Psoas muscle (tissue), 7 donors: ENCODE measurements at regions not wholly inside any gene's neighbourhood (a gene's known extent, or its start where the extent isn't known, plus 50 kb on each side); places are given as distances from the start of the nearest gene placed in this dataset.
A peak's percentile ranks its signal among the peaks of the same experiment; 100 is the strongest.

ENCODE experiments used
- ATAC-seq, 4 donors: fragments of 200-7000 bp; cut with Tn5 transposase; one replicate each; pipeline ENCODE4 v1.9.1; 2020; ENCODE audit warnings: moderate library complexity in 3 of 4, mild to moderate bottlenecking in 2 of 4
- DNase-seq, 2 donors: peaks; one replicate each; pipeline ENCODE4 v3.0.0-alpha.2; 2020
- H3K27ac ChIP-seq: fragments of 200-600 bp; one replicate; pipeline ENCODE4 v1.8.0; 2022
- H3K27me3 ChIP-seq, 3 donors: fragments of 200-600 bp in 1 of 3; one replicate each; pipeline versions ENCODE4 v1.6.1 to v1.8.0; 2013 to 2022; ENCODE audit warnings: low read length in 2 of 3, mild to moderate bottlenecking in 2 of 3, moderate library complexity in 1 of 3; ENCODE audit not compliant: insufficient read depth in 3 of 3
- H3K36me3 ChIP-seq, 2 donors: fragments of 200-600 bp in 1 of 2; one replicate each; pipeline versions ENCODE4 v1.6.1 to v1.8.0; 2013 to 2022; ENCODE audit warnings: low read depth in 1 of 2, mild to moderate bottlenecking in 1 of 2, moderate library complexity in 1 of 2; ENCODE audit not compliant: insufficient read depth in 1 of 2
- H3K4me1 ChIP-seq: fragments of 200-600 bp; one replicate; pipeline ENCODE4 v1.8.0; 2022
- H3K4me3 ChIP-seq: fragments of 200-600 bp; one replicate; pipeline ENCODE4 v1.8.0; 2022; ENCODE audit warnings: mild to moderate bottlenecking
- H3K9me3 ChIP-seq: fragments of 200-600 bp; one replicate; pipeline ENCODE4 v1.8.0; 2022
- WGBS, 3 donors: extraction: QIAGEN DNeasy Blood & Tissue Kit; methylation state at CpG; one replicate each; pipeline versions ENCODE4 v1.1.6 to v1.1.7; 2013; 5-methylcytosine and 5-hydroxymethylcytosine counted together
- intact Hi-C, 2 donors: fragments of 100-400 bp; cut with DNase I; formaldehyde crosslinking; loops; one replicate each; pipeline versions ENCODE4 v1.11.0 to v1.14.2; 2022
- TF ChIP-seq, protein P1 (sequence below): fragments of 200-600 bp; IDR thresholded peaks from one replicate; pipeline ENCODE4 v1.8.0; 2022; ENCODE audit warnings: antibody characterized with exemption
- donor health status: healthy with polysubstance abuse.
- donor health status: DM: no; HTN: no; CAD: no; lungs with moderate emphysema.
- donor health status: Bipolar disorder and iron deficiency.
- donor health status: healthy.
- donor health status: DM: yes; HTN: yes; CAD: no.
- donor health status: DM: no; HTN: no; CAD: no.
- donor health status: DM: yes; HTN: yes; CAD: no.

DNA sequence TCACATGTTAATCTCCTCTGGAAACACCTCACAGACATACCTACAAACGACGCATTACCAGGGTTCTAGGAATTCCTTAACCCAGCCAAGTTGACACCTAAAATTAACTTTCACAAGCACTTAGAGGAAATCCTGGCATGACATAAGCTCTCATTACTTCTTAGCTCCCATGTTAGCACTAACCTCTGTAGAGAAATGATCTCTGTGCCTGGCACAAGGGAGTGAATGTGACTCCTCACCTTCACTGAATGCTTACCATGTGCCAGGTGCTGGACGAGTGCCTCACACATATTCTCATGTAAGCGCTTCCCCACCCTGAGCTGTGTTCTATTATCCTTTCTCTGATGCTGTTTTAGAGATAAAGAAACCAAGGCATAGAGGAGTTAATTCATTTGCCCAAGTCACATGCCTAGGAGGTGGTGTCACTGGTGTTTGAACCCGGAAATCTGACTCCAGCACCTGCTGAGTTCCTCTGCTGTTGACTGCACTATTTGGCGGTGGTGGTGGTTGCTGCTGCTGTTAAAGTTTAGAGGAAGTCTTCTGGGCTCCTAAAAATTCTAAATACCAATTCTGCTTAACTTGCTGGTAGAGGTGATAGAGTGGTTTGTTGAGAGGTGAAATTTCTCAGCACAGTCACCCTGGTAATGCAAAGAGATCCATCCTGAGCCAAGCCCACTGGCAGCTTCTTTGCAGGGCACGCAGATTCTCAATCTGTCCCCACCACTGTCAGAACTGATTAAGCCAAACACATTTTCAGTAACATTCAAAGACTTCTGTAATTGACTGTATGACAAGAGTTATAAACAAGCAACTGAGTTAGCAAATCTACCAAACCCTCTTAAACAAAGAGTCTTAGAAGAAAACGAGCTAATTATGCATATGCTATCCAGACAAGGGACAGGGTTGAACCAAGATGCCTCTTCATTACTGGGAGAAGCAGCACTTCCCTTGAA lies 200.3 kb downstream of the CMPK2 start:
- WGBS, 3 donors, result 44 to 50% (median 45%) methylated on average over 8 of the region's 8 CpGs
- intact Hi-C loops, result no loop called here
- H3K9me3 ChIP-seq, result no peaks in the 10 kb centered on the region
- no peaks in the 10 kb centered on the region for H3K27me3 ChIP-seq
- TF ChIP-seq, protein P1, sequence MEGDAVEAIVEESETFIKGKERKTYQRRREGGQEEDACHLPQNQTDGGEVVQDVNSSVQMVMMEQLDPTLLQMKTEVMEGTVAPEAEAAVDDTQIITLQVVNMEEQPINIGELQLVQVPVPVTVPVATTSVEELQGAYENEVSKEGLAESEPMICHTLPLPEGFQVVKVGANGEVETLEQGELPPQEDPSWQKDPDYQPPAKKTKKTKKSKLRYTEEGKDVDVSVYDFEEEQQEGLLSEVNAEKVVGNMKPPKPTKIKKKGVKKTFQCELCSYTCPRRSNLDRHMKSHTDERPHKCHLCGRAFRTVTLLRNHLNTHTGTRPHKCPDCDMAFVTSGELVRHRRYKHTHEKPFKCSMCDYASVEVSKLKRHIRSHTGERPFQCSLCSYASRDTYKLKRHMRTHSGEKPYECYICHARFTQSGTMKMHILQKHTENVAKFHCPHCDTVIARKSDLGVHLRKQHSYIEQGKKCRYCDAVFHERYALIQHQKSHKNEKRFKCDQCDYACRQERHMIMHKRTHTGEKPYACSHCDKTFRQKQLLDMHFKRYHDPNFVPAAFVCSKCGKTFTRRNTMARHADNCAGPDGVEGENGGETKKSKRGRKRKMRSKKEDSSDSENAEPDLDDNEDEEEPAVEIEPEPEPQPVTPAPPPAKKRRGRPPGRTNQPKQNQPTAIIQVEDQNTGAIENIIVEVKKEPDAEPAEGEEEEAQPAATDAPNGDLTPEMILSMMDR, result no peak
- peak in 1 of 2 donors; percentile 34 for DNase-seq
- H3K4me3 ChIP-seq, result peak overlapping the region; percentile 24
- peak; percentile 76 to 92 (median 88) for ATAC-seq
- peak overlapping the region; percentile 82 for H3K27ac ChIP-seq
- H3K36me3 ChIP-seq, result no peaks in the 10 kb centered on the region
- peaks cover 6% of the 10 kb centered on the region for H3K4me1 ChIP-seq

DNA sequence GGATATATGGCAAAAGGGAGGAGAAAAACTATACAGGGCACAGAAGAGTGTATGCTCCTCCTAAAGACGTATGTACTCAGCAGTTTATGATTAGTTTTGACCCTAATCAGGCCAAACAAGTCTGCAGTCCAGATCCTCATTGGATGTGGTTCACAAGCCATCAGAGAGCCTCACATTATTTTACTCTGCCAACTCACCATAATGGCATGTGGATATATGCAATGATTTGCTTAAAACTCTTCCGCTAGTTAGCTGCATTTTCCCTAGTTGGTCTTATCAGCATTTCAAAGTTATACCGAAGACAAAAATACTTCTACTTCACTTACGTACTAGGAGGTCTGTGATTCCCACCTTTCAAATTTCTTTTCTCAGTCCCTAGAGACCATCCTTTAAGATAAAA lies 198.4 kb downstream of the CMPK2 start:
- TF ChIP-seq, protein P1, result no peak
- no peak for ATAC-seq
- no peak overlapping the region for H3K27ac ChIP-seq
- intact Hi-C loops, result no loop called here
- DNase-seq, result no peak
- H3K4me1 ChIP-seq, result peaks cover 6% of the 10 kb centered on the region
- H3K4me3 ChIP-seq, result no peak overlapping the region
- H3K9me3 ChIP-seq, result no peaks in the 10 kb centered on the region
- no peaks in the 10 kb centered on the region for H3K36me3 ChIP-seq
- H3K27me3 ChIP-seq, result no peaks in the 10 kb centered on the region
- 84 to 90% (median 89%) methylated on average over 4 of the region's 4 CpGs for WGBS, 3 donors

DNA sequence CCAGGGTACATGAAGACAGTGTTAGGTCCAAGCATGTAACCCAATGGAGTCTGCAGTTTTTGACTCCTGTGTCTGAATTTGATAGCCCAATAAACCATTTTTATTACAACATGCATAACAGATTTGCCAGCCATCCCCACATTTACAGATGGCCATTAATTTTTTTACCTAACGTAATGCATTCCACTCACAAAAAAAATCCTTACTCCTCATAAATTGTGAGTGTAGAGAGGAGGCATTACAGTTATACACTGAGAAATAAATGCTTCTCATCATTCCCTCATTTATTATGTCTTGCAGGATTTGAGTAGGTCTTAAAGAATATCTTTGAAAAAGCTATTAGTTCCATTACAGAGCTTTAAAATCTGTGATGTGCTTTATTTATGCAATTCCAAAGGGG lies 193.8 kb downstream of the CMPK2 start:
- WGBS, 3 donors, result 62 to 78% (median 72%) methylated on average over 1 of the region's 1 CpG
- no peak overlapping the region for H3K4me3 ChIP-seq
- H3K36me3 ChIP-seq, result no peaks in the 10 kb centered on the region
- H3K27me3 ChIP-seq, result no peaks in the 10 kb centered on the region
- no peaks in the 10 kb centered on the region for H3K9me3 ChIP-seq
- intact Hi-C loops, result no loop called here
- TF ChIP-seq, protein P1, result no peak
- ATAC-seq (no peak), DNase-seq (no peak)
- no peaks in the 10 kb centered on the region for H3K4me1 ChIP-seq
- H3K27ac ChIP-seq, result no peak overlapping the region

DNA sequence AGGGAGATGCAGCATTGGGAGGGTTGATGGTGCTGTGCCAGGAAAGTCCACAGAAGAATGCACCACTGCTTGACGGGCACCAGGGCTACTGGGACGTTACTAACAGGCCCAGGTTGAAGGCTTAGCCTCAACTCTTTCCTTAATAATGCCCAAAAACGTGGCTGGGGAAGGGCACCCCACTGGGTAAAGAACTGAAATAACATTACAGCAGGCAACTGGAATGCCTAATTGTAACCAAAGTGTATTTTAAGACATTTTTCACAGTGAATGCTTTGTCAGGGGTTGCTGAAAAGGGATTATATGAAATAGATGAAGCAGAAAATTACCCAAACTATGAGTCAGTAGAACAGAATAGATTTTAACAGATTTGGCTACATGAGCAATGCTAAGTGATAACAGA lies 191.3 kb downstream of the CMPK2 start:
- intact Hi-C loops, result no loop called here
- no peak overlapping the region for H3K4me3 ChIP-seq
- no peaks in the 10 kb centered on the region for H3K27me3 ChIP-seq
- WGBS, 3 donors, result 55 to 78% (median 61%) methylated on average over 3 of the region's 3 CpGs
- TF ChIP-seq, protein P1, result no peak
- H3K4me1 ChIP-seq, result no peaks in the 10 kb centered on the region
- DNase-seq (no peak), ATAC-seq (no peak)
- no peaks in the 10 kb centered on the region for H3K9me3 ChIP-seq
- H3K36me3 ChIP-seq, result no peaks in the 10 kb centered on the region
- no peak overlapping the region for H3K27ac ChIP-seq
